Spleen (tissue), 11 donors: ENCODE measurements at regions not wholly inside any gene's neighbourhood (a gene's known extent, or its start where the extent isn't known, plus 50 kb on each side); places are given as distances from the start of the nearest gene placed in this dataset.

Experiments
- DNase-seq: peaks from one replicate; pipeline ENCODE4 v3.0.0-alpha.2; 2020
- H3K27ac ChIP-seq, 8 donors: fragments of 200-600 bp; sonication (generic) in 7 of 8; 1 replicate in 4 of 8; 2 replicates in 4 of 8; pipeline versions ENCODE4 v1.5.0 to v1.8.0; 2016 to 2021; ENCODE audit warnings: inconsistent platforms in 4 of 8, mild to moderate bottlenecking in 4 of 8, moderate library complexity in 1 of 8
- H3K27me3 ChIP-seq, 7 donors: fragments of 200-600 bp; sonication (generic) in 6 of 7; replicated peaks in 1 of 7; 1 replicate in 4 of 7; 2 replicates in 3 of 7; pipeline versions ENCODE4 v1.5.0 to v1.8.0; 2016 to 2021; ENCODE audit warnings: inconsistent platforms in 3 of 7, mild to moderate bottlenecking in 1 of 7
- H3K36me3 ChIP-seq, 6 donors: fragments of 200-600 bp; sonication (generic) in 5 of 6; 1 replicate in 4 of 6; 2 replicates in 2 of 6; pipeline versions ENCODE4 v1.5.0 to v1.8.0; 2016 to 2021; ENCODE audit warnings: inconsistent platforms in 2 of 6
- H3K4me1 ChIP-seq, 6 donors: fragments of 200-600 bp; sonication (generic) in 5 of 6; 1 replicate in 3 of 6; 2 replicates in 3 of 6; pipeline versions ENCODE4 v1.5.0 to v1.8.0; 2016 to 2021; ENCODE audit warnings: inconsistent platforms in 3 of 6
- H3K4me3 ChIP-seq, 8 donors: fragments of 200-600 bp; sonication (generic) in 7 of 8; 1 replicate in 4 of 8; 2 replicates in 4 of 8; pipeline versions ENCODE4 v1.5.0 to v1.8.0; 2016 to 2021; ENCODE audit warnings: inconsistent platforms in 4 of 8, mild to moderate bottlenecking in 4 of 8, moderate library complexity in 2 of 8
- H3K9me3 ChIP-seq, 8 donors: fragments of 200-600 bp; sonication (generic) in 7 of 8; 1 replicate in 4 of 8; 2 replicates in 4 of 8; pipeline versions ENCODE4 v1.5.0 to v1.8.0; 2016 to 2021; ENCODE audit warnings: inconsistent platforms in 4 of 8
- CTCF ChIP-seq, 11 experiments: fragments of 200-600 bp in 7 of 11; fragments of 450-650 bp in 4 of 11; sonication (generic) in 4 of 11; IDR thresholded peaks in 8 of 11; conservative IDR thresholded peaks in 3 of 11; 1 replicate in 7 of 11; 2 replicates in 4 of 11; pipeline versions ENCODE4 v1.4.0 to v1.8.0; 2016 to 2021; ENCODE audit warnings: antibody characterized with exemption in 11 of 11, inconsistent platforms in 4 of 11, mild to moderate bottlenecking in 1 of 11
- POLR2A ChIP-seq, 3 donors: fragments of 450-650 bp; IDR thresholded peaks; one replicate each; pipeline ENCODE4 v1.5.1; 2017; ENCODE audit warnings: antibody characterized with exemption in 3 of 3, mild to moderate bottlenecking in 1 of 3
- POLR2AphosphoS5 ChIP-seq, 3 donors: sonication (generic); formaldehyde crosslinking; IDR thresholded peaks; one replicate each; pipeline ENCODE4 v1.5.1; 2017; ENCODE audit warnings: antibody characterized with exemption in 3 of 3
- WGBS, 5 donors: extraction: QIAGEN DNeasy Blood & Tissue Kit in 3 of 5; methylation state at CpG; one replicate each; pipeline versions ENCODE4 v1.1.5 to v1.1.7; 2013 to 2018; 5-methylcytosine and 5-hydroxymethylcytosine counted together
- intact Hi-C: fragments of 100-400 bp; cut with DNase I; formaldehyde crosslinking; loops from one replicate; pipeline ENCODE4 v1.15.0; 2023; ENCODE audit warnings: low total_unique reads
- donor health status: healthy with polysubstance abuse.
- donor health status: DM: no; HTN: no; CAD: no; lungs with moderate emphysema.
- donor health status: DM: no; HTN: no; CAD: no.
- donor health status: Bipolar disorder and iron deficiency.
- donor health status: healthy.
- donor health status: DM: no; HTN: no; CAD: no.
- donor health status: DM: yes; HTN: yes; CAD: no.

DNA sequence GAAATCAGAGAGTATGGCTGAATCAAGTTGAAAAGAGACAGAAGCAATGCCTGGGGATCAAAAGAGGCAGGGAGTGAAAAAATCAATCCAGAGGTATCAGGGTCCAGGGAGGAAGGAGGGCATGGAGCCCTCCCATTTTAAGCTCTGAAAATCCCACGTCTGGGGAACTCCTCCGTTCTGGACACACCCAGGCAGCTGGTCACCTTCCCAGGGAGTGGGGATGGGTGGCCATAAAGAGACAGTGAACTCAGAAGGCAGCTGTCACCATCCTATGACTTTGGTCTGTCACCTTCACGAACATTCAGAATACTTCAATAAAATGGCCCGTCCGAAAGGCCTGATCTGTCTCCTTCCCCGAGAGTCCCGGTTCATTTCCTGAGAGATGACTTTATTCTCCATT is 71.6 kb downstream of the MAP1LC3B2 start:
- intact Hi-C loops = no loop called here
- peaks cover 0 to 18% (median 0%) of the 10 kb centered on the region in 7 donors for H3K27me3 ChIP-seq
- TF ChIP-seq POLR2AphosphoS5 (IDR thresholded peaks at IDR 0.05) (no peak), CTCF (IDR thresholded peaks at IDR 0.05 in 8 of 11, conservative IDR thresholded peaks at IDR 0.05 in 3 of 11) (no peak), POLR2A (IDR thresholded peaks at IDR 0.05) (no peak)
- H3K9me3 ChIP-seq = no peaks in the 10 kb centered on the region
- no peak overlapping the region for H3K4me3 ChIP-seq
- no peak for DNase-seq
- H3K27ac ChIP-seq = no peak overlapping the region
- 83 to 92% (median 90%) methylated on average over 7 of the region's 7 CpGs for WGBS, 5 donors
- H3K36me3 ChIP-seq = no peaks in the 10 kb centered on the region
- peaks cover 0 to 16% (median 12%) of the 10 kb centered on the region in 6 donors for H3K4me1 ChIP-seq

DNA sequence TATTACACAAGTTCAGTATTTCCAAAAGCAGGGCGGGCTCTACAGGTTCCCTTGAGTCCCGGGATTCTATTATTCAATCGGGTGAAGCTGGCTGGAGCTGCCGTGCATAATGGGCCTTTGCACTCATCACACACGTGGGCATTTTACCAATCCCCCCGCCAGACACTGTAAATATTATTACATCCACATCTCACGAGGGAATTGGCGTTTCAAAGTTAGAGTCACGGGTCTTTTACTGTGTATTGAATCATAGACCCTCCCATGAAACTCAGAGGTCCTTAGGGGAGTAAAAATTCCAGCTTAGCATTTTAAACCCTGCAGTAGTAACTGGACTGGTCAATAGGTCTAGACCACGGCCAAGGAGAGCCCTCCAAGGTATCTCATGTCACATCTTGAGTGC is 70.3 kb downstream of the MAP1LC3B2 start:
- TF ChIP-seq POLR2AphosphoS5 (IDR thresholded peaks at IDR 0.05) (no peak), CTCF (IDR thresholded peaks at IDR 0.05 in 8 of 11, conservative IDR thresholded peaks at IDR 0.05 in 3 of 11) (no peak), POLR2A (IDR thresholded peaks at IDR 0.05) (no peak)
- H3K36me3 ChIP-seq = no peaks in the 10 kb centered on the region
- WGBS, 5 donors = 73 to 91% (median 83%) methylated on average over 10 of the region's 10 CpGs
- peaks cover 0 to 18% (median 0%) of the 10 kb centered on the region in 7 donors for H3K27me3 ChIP-seq
- H3K4me3 ChIP-seq = no peak overlapping the region
- intact Hi-C loops = no loop called here
- no peaks in the 10 kb centered on the region for H3K9me3 ChIP-seq
- no peak overlapping the region for H3K27ac ChIP-seq
- H3K4me1 ChIP-seq = peaks cover 0 to 3% (median under 1%) of the 10 kb centered on the region in 6 donors
- no peak for DNase-seq

GRCh38 chr12:116628989-116629388 is 69.8 kb downstream of the MAP1LC3B2 start:
- intact Hi-C loops = no loop called here
- peaks cover 0 to 4% (median 0%) of the 10 kb centered on the region in 8 donors for H3K9me3 ChIP-seq
- H3K4me1 ChIP-seq = no peaks in the 10 kb centered on the region
- no peak overlapping the region for H3K4me3 ChIP-seq
- no peaks in the 10 kb centered on the region for H3K36me3 ChIP-seq
- 74 to 89% (median 76%) methylated on average over 1 of the region's 1 CpG for WGBS, 5 donors
- DNase-seq = no peak
- TF ChIP-seq POLR2AphosphoS5 (IDR thresholded peaks at IDR 0.05) = no peak
- no peak for TF ChIP-seq CTCF (IDR thresholded peaks at IDR 0.05 in 8 of 11, conservative IDR thresholded peaks at IDR 0.05 in 3 of 11)
- no peak for TF ChIP-seq POLR2A (IDR thresholded peaks at IDR 0.05)
- no peak overlapping the region for H3K27ac ChIP-seq
- peaks cover 0 to 16% (median 0%) of the 10 kb centered on the region in 7 donors for H3K27me3 ChIP-seq

- DNase-seq = no peak
- TF ChIP-seq CTCF (IDR thresholded peaks at IDR 0.05 in 8 of 11, conservative IDR thresholded peaks at IDR 0.05 in 3 of 11) (no peak), POLR2A (IDR thresholded peaks at IDR 0.05) (no peak), POLR2AphosphoS5 (IDR thresholded peaks at IDR 0.05) (no peak)
- Histone ChIP-seq H3K9me3 (peaks cover 0 to 9% (median under 1%) of the 10 kb centered on the region in 8 donors), H3K27ac (no peak overlapping the region), H3K27me3 (peaks cover 0 to 11% (median 0%) of the 10 kb centered on the region in 7 donors), H3K4me3 (no peak overlapping the region), H3K4me1 (no peaks in the 10 kb centered on the region), H3K36me3 (no peaks in the 10 kb centered on the region)
- 94 to 99% (median 96%) methylated on average over 10 of the region's 10 CpGs for WGBS, 5 donors
- intact Hi-C loops = no loop called here
Measured at GRCh38 chr12:116628450-116628793, 69.2 kb downstream of the MAP1LC3B2 start.
